Endodermal cell (in vitro differentiated cells): ENCODE measurements at regions not wholly inside any gene's neighbourhood (a gene's known extent, or its start where the extent isn't known, plus 50 kb on each side); places are given as distances from the start of the nearest gene placed in this dataset.

Experiments used
- DNase-seq: peaks from one replicate; pipeline ENCODE4 v3.0.0-alpha.2; 2017
- H3K27ac ChIP-seq: 2 replicates; pipeline ENCODE4 v1.5.1; 2013; ENCODE audit warnings: mild to moderate bottlenecking, low read depth, low read length, moderate library complexity
- H3K27me3 ChIP-seq: 2 replicates; pipeline ENCODE4 v1.6.1; 2013; ENCODE audit warnings: mild to moderate bottlenecking, low read length, moderate library complexity; ENCODE audit not compliant: insufficient read depth, control insufficient read depth, poor library complexity, severe bottlenecking
- H3K36me3 ChIP-seq: 2 replicates; pipeline ENCODE4 v1.7.0; 2013; ENCODE audit warnings: mild to moderate bottlenecking, low read length, moderate library complexity; ENCODE audit not compliant: control insufficient read depth, insufficient read depth
- H3K4me1 ChIP-seq: one replicate; pipeline ENCODE4 v1.7.0; 2013; ENCODE audit warnings: low read length; ENCODE audit not compliant: control insufficient read depth, insufficient read depth
- H3K4me3 ChIP-seq: 2 replicates; pipeline ENCODE4 v1.5.1; 2013; ENCODE audit warnings: mild to moderate bottlenecking, low read length, moderate library complexity
- H3K9ac ChIP-seq: 2 replicates; pipeline ENCODE4 v1.6.1; 2013; ENCODE audit warnings: mild to moderate bottlenecking, low read length, moderate library complexity; ENCODE audit not compliant: poor library complexity, severe bottlenecking; ENCODE audit errors: extremely low read depth
- H3K9me3 ChIP-seq: 2 replicates; pipeline ENCODE4 v1.6.1; 2013; ENCODE audit warnings: mild to moderate bottlenecking, low read length, moderate library complexity; ENCODE audit not compliant: control insufficient read depth
- H3K27ac Mint-ChIP-seq: 2 replicates; pipeline ENCODE4 v1.8.0; 2020; ENCODE audit warnings: mixed read lengths
- H3K27me3 Mint-ChIP-seq: 2 replicates; pipeline ENCODE4 v1.8.0; 2021; ENCODE audit warnings: mild to moderate bottlenecking, mixed read lengths; ENCODE audit not compliant: insufficient read depth
- H3K36me3 Mint-ChIP-seq: 2 replicates; pipeline ENCODE4 v1.8.0; 2020; ENCODE audit warnings: low read depth, mixed read lengths
- H3K4me1 Mint-ChIP-seq: 2 replicates; pipeline ENCODE4 v1.8.0; 2020; ENCODE audit warnings: mixed read lengths
- H3K4me3 Mint-ChIP-seq: 2 replicates; pipeline ENCODE4 v1.8.0; 2020; ENCODE audit warnings: mild to moderate bottlenecking, moderate library complexity, mixed read lengths
- H3K9me3 Mint-ChIP-seq: 2 replicates; pipeline ENCODE4 v1.8.0; 2020; ENCODE audit warnings: mild to moderate bottlenecking, mixed read lengths
- CTCF ChIP-seq: fragments of 200-600 bp; sonication (generic); conservative IDR thresholded peaks from 2 replicates; pipeline ENCODE4 v1.5.0; 2021; ENCODE audit warnings: antibody characterized with exemption, mild to moderate bottlenecking
- WGBS, 2 experiments: methylation state at CpG; one replicate each; pipeline versions ENCODE4 v1.1.5 to v1.1.7; 2013; ENCODE audit warnings: missing lambda C conversion rate in 2 of 2, mixed read lengths in 1 of 2; ENCODE audit not compliant: insufficient coverage in 1 of 2, insufficient read length in 1 of 2; 5-methylcytosine and 5-hydroxymethylcytosine counted together

- H3K9me3 Mint-ChIP-seq: no peaks in the 10 kb centered on the region
- Histone ChIP-seq H3K27me3 (no peaks in the 10 kb centered on the region), H3K4me3 (no peak overlapping the region), H3K36me3 (no peaks in the 10 kb centered on the region), H3K4me1 (no peaks in the 10 kb centered on the region), H3K9me3 (peaks cover 54% of the 10 kb centered on the region), H3K9ac (no peak overlapping the region), H3K27ac (no peak overlapping the region)
- 59 to 68% methylated on average over 2 to 3 of the region's 3 CpGs for WGBS, 2 experiments
- H3K4me1 Mint-ChIP-seq: no peaks in the 10 kb centered on the region
- no peak overlapping the region for H3K27ac Mint-ChIP-seq
- H3K27me3 Mint-ChIP-seq: no peaks in the 10 kb centered on the region
- H3K36me3 Mint-ChIP-seq: no peaks in the 10 kb centered on the region
- no peak for TF ChIP-seq CTCF
- no peak overlapping the region for H3K4me3 Mint-ChIP-seq
- DNase-seq: no peak
Measured at GRCh38 chr18:71008257-71008656, 719.4 kb downstream of the SOCS6 start.

- H3K36me3 Mint-ChIP-seq: no peaks in the 10 kb centered on the region
- H3K27me3 Mint-ChIP-seq: no peaks in the 10 kb centered on the region
- Histone ChIP-seq H3K27me3 (no peaks in the 10 kb centered on the region), H3K27ac (no peak overlapping the region), H3K4me1 (no peaks in the 10 kb centered on the region), H3K4me3 (no peak overlapping the region), H3K9me3 (peaks cover 28% of the 10 kb centered on the region), H3K36me3 (no peaks in the 10 kb centered on the region), H3K9ac (no peak overlapping the region)
- H3K4me3 Mint-ChIP-seq: no peak overlapping the region
- no peak overlapping the region for H3K27ac Mint-ChIP-seq
- no peak for DNase-seq
- H3K4me1 Mint-ChIP-seq: peaks cover 6% of the 10 kb centered on the region
- H3K9me3 Mint-ChIP-seq: peaks cover 1% of the 10 kb centered on the region
- 91% methylated on average over 2 of the region's 2 CpGs; no CpG with 5 or more reads in 1 of the 2 experiments for WGBS, 2 experiments
- TF ChIP-seq CTCF: no peak
Measured at GRCh38 chr18:71001597-71001996, 712.8 kb downstream of the SOCS6 start.

DNA sequence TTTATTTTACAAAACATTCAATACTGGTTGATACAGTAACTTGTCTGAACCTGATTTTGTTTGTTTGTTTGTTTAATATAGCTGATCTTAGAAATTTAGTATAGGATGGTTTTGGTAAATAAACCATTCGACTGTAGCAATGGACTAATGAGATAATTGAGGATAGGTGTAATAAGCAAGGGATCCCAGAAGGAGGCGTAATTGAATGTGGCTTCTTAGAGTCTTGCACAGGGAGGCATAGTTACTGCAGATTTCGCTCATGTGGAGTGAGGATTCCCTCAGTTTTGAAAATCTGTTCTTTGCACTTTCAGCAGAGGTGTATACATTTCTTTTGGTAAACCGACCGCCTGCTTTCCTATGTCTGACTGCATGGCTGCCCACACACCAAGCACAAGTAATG lies 709.6 kb downstream of the SOCS6 start:
- Histone ChIP-seq H3K27me3 (no peaks in the 10 kb centered on the region), H3K36me3 (no peaks in the 10 kb centered on the region), H3K9ac (no peak overlapping the region), H3K9me3 (peaks cover 46% of the 10 kb centered on the region), H3K4me3 (no peak overlapping the region), H3K27ac (no peak overlapping the region), H3K4me1 (no peaks in the 10 kb centered on the region)
- Mint-ChIP-seq H3K36me3 (peaks cover 4% of the 10 kb centered on the region), H3K4me3 (no peak overlapping the region), H3K27me3 (no peaks in the 10 kb centered on the region), H3K27ac (no peak overlapping the region), H3K9me3 (peaks cover 18% of the 10 kb centered on the region), H3K4me1 (peaks cover 7% of the 10 kb centered on the region)
- peak; percentile 46 for DNase-seq
- WGBS, 2 experiments: 81 to 83% methylated on average over 2 to 5 of the region's 5 CpGs
- TF ChIP-seq CTCF: peak; percentile 71
